Esophagus muscularis mucosa (tissue), 4 donors: ENCODE measurements at regions not wholly inside any gene's neighbourhood (a gene's known extent, or its start where the extent isn't known, plus 50 kb on each side); places are given as distances from the start of the nearest gene placed in this dataset.

Source experiments
- DNase-seq: peaks from one replicate; pipeline ENCODE4 v3.0.0-alpha.2; 2017; ENCODE audit errors: extremely low spot score
- H3K27ac ChIP-seq, 4 donors: fragments of 200-600 bp; sonication (generic); replicated peaks in 1 of 4; 1 replicate in 3 of 4; 2 replicates in 1 of 4; pipeline ENCODE4 v1.5.1; 2016 to 2019; ENCODE audit warnings: mild to moderate bottlenecking in 1 of 4
- H3K27me3 ChIP-seq, 4 donors: fragments of 200-600 bp; sonication (generic); one replicate each; pipeline versions ENCODE4 v1.5.1 to v1.6.0; 2016 to 2019
- H3K36me3 ChIP-seq, 4 donors: fragments of 200-600 bp; sonication (generic); one replicate each; pipeline ENCODE4 v1.5.1; 2016 to 2019
- H3K4me1 ChIP-seq, 4 donors: fragments of 200-600 bp; sonication (generic); one replicate each; pipeline ENCODE4 v1.5.1; 2016 to 2019
- H3K4me3 ChIP-seq, 4 donors: fragments of 200-600 bp; sonication (generic); 1 replicate in 2 of 4; 2 replicates in 2 of 4; pipeline ENCODE4 v1.5.1; 2016 to 2019; ENCODE audit warnings: mild to moderate bottlenecking in 4 of 4, moderate library complexity in 1 of 4
- H3K9me3 ChIP-seq, 4 donors: fragments of 200-600 bp; sonication (generic); 1 replicate in 3 of 4; 2 replicates in 1 of 4; pipeline ENCODE4 v1.5.1; 2016 to 2019
- CTCF ChIP-seq, 3 experiments: fragments of 200-600 bp in 2 of 3; fragments of 450-650 bp in 1 of 3; sonication (generic) in 2 of 3; IDR thresholded peaks; one replicate each; pipeline ENCODE4 v1.5.1; 2017 to 2019; ENCODE audit warnings: antibody characterized with exemption in 3 of 3, mild to moderate bottlenecking in 2 of 3, moderate library complexity in 1 of 3
- EP300 ChIP-seq: sonication (generic); formaldehyde crosslinking; IDR thresholded peaks from one replicate; pipeline ENCODE4 v1.6.1; 2017; ENCODE audit warnings: antibody characterized with exemption
- POLR2A ChIP-seq: fragments of 450-650 bp; IDR thresholded peaks from one replicate; pipeline ENCODE4 v1.6.1; 2017; ENCODE audit warnings: antibody characterized with exemption, moderate library complexity, mild to moderate bottlenecking, low read depth
- POLR2AphosphoS5 ChIP-seq, 2 donors: sonication (generic); formaldehyde crosslinking; IDR thresholded peaks; one replicate each; pipeline ENCODE4 v1.6.1; 2017; ENCODE audit warnings: antibody characterized with exemption in 2 of 2
- WGBS: methylation state at CpG from one replicate; pipeline ENCODE4 v1.1.5; 2018; 5-methylcytosine and 5-hydroxymethylcytosine counted together
- intact Hi-C: fragments of 100-400 bp; cut with DNase I; formaldehyde crosslinking; loops from one replicate; pipeline ENCODE4 v1.15.1; 2023

DNA sequence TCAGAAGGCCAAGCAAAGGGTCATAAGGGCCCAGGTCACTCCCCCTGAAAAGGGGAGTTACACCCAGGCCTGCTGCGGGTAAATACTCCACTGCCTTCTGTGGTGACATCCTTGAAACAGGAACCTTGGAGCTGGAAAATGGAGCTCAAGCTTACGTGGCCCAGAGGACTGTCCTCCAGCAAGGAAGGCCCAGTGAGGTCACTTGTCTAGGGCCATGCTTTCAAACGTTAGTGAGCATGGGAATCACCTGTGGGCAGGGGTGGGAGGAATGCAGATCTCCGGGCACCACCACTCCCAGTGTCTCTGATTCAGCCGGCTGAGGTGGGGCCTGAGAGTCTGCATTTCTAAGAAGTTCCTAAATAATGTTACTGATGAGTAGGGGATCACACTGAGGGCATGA, 140.5 kb upstream of the CCND2 start:
- Histone ChIP-seq H3K27ac (no peak overlapping the region), H3K9me3 (peaks cover 0 to 9% (median 4%) of the 10 kb centered on the region in 4 donors), H3K4me1 (peaks cover 5 to 18% (median 9%) of the 10 kb centered on the region in 4 donors), H3K36me3 (no peaks in the 10 kb centered on the region), H3K27me3 (peaks cover 0 to 18% (median 0%) of the 10 kb centered on the region in 4 donors), H3K4me3 (no peak overlapping the region)
- intact Hi-C loops: no loop called here
- no peak for DNase-seq
- WGBS: 71% methylated on average over 5 of the region's 5 CpGs
- no peak for TF ChIP-seq EP300
- no peak for TF ChIP-seq POLR2AphosphoS5 (IDR thresholded peaks at IDR 0.05)
- TF ChIP-seq CTCF (IDR thresholded peaks at IDR 0.05): no peak
- TF ChIP-seq POLR2A: no peak

DNA sequence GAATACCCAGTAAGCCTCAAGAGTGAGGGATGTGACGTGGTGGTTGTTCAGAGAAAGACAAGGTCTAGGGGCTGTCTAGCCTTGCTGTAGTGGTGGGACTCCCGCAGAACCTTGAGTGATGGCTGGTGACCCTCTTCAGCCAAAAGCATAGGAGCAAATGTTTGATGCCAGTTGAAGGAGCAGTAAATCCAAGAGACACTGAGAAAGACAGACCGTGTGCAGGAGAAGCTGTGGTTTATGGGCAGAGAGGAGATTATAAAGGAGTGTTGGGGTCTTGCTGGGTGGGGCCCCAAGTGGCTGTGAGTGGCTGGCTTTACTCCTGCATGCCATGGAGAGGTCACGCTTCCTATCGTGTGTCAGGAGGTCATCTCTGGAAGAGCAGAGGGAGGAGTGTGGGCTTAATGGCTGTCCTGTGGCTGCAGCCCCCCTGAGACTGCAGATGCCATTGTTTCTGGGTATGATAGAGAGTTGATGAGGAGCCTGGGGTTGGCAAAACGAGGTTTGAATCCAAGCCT, 152.0 kb upstream of the CCND2 start:
- Histone ChIP-seq H3K27ac (no peak overlapping the region), H3K9me3 (no peaks in the 10 kb centered on the region), H3K4me3 (no peak overlapping the region), H3K36me3 (no peaks in the 10 kb centered on the region), H3K27me3 (peaks cover 0 to 24% (median 0%) of the 10 kb centered on the region in 4 donors), H3K4me1 (peaks cover 18 to 21% (median 19%) of the 10 kb centered on the region in 4 donors)
- peak; percentile 86 for DNase-seq
- 71% methylated on average over 6 of the region's 6 CpGs for WGBS
- intact Hi-C loops: no loop called here
- TF ChIP-seq POLR2AphosphoS5 (IDR thresholded peaks at IDR 0.05) (no peak), POLR2A (no peak), CTCF (IDR thresholded peaks at IDR 0.05) (no peak)

GRCh38 chr12:4120316-4120917, 153.1 kb upstream of the CCND2 start:
- intact Hi-C loops: no loop called here
- H3K27me3 ChIP-seq: peaks cover 0 to 29% (median 0%) of the 10 kb centered on the region in 4 donors
- H3K9me3 ChIP-seq: no peaks in the 10 kb centered on the region
- peaks cover 23 to 31% (median 26%) of the 10 kb centered on the region in 4 donors for H3K4me1 ChIP-seq
- no peak overlapping the region for H3K27ac ChIP-seq
- TF ChIP-seq EP300 (no peak), POLR2A (no peak), POLR2AphosphoS5 (IDR thresholded peaks at IDR 0.05) (no peak), CTCF (IDR thresholded peaks at IDR 0.05) (no peak)
- WGBS: 61% methylated on average over 5 of the region's 5 CpGs
- DNase-seq: peak; percentile 57
- no peaks in the 10 kb centered on the region for H3K36me3 ChIP-seq
- H3K4me3 ChIP-seq: no peak overlapping the region

DNA sequence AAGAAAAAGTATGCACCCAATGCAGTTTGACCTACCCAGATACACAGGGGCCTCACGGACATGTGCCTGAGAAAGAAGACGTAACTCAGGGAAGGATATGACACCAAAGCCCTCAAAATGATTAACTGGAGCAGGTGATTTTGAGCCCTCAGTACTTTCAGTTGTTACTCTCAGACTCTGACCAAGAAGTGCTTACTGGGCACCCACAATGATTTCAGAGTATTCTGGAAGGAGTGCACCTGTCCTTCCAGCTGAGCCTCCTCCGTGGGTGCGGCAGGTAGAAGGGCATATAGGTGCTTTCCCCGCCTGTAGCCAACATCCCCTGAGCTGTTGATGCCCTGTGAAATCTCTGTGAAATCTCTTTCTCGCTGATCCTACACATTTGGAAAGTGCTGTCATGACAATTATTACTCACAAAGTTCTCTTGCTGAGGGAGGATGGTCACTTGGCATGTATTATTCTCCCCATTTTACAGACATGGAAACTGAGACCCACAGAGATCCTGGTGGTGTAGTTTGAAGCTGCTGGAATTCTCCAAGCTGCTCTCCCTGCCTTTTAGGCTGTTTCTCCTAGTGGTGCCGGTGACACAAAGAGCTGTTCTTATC, 154.3 kb upstream of the CCND2 start:
- Histone ChIP-seq H3K36me3 (no peaks in the 10 kb centered on the region), H3K27me3 (peaks cover 0 to 35% (median 0%) of the 10 kb centered on the region in 4 donors), H3K4me3 (no peak overlapping the region), H3K27ac (no peak overlapping the region), H3K4me1 (peaks cover 23 to 31% (median 26%) of the 10 kb centered on the region in 4 donors), H3K9me3 (no peaks in the 10 kb centered on the region)
- intact Hi-C loops: loop anchor here (5.0 kb wide), 1 partner anchor 148 kb away; no protein-coding TSS in a partner anchor
- 88% methylated on average over 7 of the region's 7 CpGs for WGBS
- TF ChIP-seq EP300: no peak
- TF ChIP-seq POLR2AphosphoS5 (IDR thresholded peaks at IDR 0.05): no peak
- no peak for TF ChIP-seq CTCF (IDR thresholded peaks at IDR 0.05)
- no peak for TF ChIP-seq POLR2A
- DNase-seq: peak; percentile 72
